Uterus (tissue), 2 donors: ENCODE measurements at regions not wholly inside any gene's neighbourhood (a gene's known extent, or its start where the extent isn't known, plus 50 kb on each side); places are given as distances from the start of the nearest gene placed in this dataset.

Experiments used
- POLR2A ChIP-seq, 2 donors: fragments of 450-650 bp; IDR thresholded peaks; one replicate each; pipeline ENCODE4 v1.6.1; 2016; ENCODE audit warnings: antibody characterized with exemption in 2 of 2, mild to moderate bottlenecking in 1 of 2, moderate library complexity in 1 of 2
- TF ChIP-seq, protein P1 (sequence below), 4 experiments: fragments of 200-600 bp in 2 of 4; fragments of 450-650 bp in 2 of 4; sonication (generic) in 2 of 4; IDR thresholded peaks; one replicate each; pipeline ENCODE4 v1.5.1; 2016 to 2019; ENCODE audit warnings: antibody characterized with exemption in 4 of 4, mild to moderate bottlenecking in 2 of 4, moderate library complexity in 1 of 4

DNA sequence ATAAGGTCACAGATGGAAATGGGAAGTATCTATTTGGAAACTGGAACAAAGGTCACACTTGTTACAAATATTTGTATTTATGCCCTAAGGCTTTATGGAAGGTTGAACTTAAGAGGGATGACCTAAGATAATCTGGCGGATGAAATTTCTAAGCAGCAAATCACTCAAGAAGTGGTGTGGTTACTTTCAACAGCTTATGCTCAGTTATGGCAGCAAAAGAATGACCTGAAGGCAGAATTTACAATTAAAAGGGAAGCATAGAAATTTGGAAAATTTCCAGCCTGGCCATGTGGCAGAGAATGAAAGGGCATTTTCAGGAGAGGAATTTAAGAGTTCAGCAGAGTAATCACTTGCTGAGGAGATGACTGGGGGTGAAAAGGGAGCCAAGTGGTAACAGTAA is 95.8 kb upstream of the TNS3 start:
- TF ChIP-seq POLR2A (IDR thresholded peaks at IDR 0.05): no peak
- TF ChIP-seq, protein P1, sequence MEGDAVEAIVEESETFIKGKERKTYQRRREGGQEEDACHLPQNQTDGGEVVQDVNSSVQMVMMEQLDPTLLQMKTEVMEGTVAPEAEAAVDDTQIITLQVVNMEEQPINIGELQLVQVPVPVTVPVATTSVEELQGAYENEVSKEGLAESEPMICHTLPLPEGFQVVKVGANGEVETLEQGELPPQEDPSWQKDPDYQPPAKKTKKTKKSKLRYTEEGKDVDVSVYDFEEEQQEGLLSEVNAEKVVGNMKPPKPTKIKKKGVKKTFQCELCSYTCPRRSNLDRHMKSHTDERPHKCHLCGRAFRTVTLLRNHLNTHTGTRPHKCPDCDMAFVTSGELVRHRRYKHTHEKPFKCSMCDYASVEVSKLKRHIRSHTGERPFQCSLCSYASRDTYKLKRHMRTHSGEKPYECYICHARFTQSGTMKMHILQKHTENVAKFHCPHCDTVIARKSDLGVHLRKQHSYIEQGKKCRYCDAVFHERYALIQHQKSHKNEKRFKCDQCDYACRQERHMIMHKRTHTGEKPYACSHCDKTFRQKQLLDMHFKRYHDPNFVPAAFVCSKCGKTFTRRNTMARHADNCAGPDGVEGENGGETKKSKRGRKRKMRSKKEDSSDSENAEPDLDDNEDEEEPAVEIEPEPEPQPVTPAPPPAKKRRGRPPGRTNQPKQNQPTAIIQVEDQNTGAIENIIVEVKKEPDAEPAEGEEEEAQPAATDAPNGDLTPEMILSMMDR (IDR thresholded peaks at IDR 0.05): no peak
